NCI-H2196 (cell line): ENCODE measurements at regions not wholly inside any gene's neighbourhood (a gene's known extent, or its start where the extent isn't known, plus 50 kb on each side); places are given as distances from the start of the nearest gene placed in this dataset.
A peak's percentile ranks its signal among the peaks of the same experiment; 100 is the strongest.
"Not testable (repeated sequence)": the region's sequence is repeated elsewhere in the genome, so short reads cannot be mapped to it uniquely, and the experiment has no call there.

Experiments
- DNase-seq: peaks from one replicate; lab custom pipeline; 2025; ENCODE audit not compliant: unreplicated experiment; lab: John Stamatoyannopoulos, UW

DNA sequence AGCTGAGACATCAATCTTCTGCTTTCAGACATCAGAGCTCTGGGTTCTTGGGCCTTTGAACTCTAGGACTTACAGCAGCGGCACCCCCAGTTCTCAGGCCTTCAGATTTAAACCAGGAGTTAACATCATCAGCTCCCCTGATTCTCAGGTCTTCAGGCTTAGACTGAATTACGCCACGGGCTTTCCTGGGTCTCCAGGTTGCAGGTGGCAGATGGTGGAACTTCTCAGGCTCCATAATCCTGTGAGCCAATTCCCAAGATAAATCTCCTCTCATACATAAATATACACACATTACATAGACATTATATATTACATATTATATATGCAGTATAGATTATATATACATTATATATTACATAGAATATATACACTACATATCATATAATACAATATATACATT lies 408.9 kb upstream of the AUTS2 start:
- DNase-seq, result no peak

DNA sequence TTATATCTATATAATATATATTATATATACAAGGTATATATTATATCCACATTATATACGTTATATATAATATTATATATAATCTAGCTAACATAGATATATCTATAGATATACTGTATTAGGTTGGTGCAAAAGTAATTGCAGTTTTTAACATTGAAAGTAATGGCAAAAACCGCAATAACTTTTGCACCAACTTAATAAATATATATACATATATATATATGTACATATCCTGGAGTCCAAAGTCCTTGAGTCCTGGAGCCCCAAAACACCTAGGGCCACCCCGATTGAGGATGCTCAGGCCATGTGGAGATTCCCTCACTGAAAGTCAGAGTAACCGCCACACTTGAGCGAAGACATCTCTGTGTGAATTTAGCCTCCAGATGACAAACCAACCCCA lies 408.2 kb upstream of the AUTS2 start:
- no peak for DNase-seq

DNA sequence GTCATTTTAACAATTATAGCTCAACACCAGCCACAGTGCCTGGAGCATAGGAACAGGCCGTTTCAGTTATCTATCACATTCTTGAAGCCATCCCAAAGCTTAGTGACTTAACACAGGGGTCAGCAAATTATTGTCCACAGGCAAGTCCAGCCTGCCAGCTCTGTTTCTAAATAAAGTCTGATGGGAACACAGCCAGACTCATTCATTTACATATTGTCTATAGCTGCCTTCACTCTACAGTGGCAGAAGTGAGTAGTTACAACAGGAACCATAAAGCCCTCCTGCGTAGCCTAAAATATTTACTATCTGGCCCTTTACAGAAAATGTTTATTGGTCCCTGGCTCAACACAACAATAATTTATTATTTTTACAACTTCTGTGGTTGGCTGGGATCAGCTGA lies 407.5 kb upstream of the AUTS2 start:
- no peak for DNase-seq

DNA sequence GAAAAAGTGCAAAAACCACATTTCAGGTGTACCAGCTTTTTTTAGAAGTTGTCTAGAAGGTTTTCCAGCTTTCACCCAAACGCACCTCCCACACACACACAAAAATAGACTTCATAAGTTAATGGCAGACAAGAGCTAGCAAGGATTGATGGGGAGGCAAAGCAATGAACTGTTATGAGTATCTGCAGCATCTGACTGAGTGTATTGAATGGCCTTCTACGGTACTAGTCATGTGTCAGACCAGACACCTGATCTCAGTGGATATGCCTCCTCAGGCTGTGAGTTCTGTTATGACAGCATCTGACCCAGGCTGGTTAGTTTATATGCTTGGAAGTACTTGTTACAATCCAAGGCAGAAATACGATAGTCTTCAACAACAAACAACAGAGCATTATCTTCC lies 406.1 kb upstream of the AUTS2 start:
- DNase-seq, result peak; percentile 35

DNA sequence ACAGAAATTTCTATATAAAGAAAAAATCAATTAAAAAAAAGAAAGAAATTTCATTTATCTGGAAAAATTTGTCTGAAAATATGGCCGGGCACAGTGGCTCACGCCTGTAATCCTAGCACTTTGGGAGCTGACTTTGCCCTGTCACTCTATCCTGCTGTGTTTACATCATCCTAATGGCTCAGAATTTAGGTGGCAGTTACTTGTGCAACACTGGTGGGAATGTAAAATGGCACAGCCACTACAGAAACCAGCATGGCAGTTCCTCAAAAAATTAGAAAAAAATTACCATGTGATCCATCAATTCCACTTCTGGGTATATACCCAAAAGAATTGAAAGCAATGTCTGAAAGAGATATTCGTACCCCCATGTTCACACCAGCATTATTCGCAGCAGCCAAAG lies 405.2 kb upstream of the AUTS2 start:
- DNase-seq, result no peak

DNA sequence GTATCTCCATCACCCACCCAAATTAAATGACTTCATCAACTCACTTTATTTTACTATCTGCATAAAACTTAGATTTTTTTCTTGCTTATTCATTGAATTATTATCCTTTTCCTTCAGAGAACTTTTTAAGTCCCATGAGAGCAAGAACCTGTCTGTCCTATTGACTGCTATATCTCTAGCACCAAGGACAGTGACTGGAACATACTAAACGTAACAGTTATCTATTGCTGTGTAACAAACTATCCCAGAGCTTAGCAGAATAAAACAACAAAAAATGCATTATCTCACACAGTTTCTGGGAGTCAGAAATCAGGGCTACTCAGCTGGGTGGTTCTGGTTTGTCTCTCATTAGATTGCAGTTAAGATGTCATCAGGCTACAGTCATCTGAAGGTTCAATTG lies 401.7 kb upstream of the AUTS2 start:
- no peak for DNase-seq

DNA sequence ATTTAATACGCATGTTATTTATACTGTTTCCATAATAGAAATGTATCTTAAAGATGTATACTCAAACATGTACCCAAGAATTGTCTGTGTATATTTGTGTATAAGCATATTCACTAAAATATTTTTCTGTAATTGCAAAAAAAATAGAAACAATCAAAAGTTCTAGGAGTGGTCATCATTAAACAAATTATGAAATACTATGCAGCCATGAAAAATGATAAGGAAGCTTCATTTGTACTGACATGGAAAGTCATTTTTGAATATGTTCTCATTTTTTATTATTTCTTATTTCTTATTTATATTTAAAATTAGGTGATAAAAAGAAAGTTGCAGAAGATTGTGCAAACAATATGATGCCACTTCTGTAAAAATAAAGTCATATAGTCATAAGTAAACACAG lies 400.0 kb upstream of the AUTS2 start:
- DNase-seq, result no peak

DNA sequence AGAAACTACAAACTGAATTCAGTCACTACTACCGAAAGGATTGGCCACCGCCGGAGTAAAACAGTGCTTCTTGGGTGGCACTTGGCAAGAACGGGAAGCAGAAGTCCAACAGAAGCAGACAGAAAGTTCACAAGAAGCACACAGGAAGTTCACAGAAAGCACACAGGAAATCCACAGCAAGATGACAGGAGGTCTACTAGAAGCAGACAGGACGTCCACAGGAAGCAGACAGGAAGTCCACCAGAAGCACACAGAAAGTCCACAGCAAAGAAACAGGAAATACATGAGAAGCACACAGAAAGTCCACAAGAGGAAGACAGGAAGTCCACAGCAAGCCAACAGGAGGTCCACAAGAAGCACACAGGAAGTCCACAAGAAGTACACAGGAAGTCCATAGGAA lies 399.2 kb upstream of the AUTS2 start:
- no peak for DNase-seq

DNA sequence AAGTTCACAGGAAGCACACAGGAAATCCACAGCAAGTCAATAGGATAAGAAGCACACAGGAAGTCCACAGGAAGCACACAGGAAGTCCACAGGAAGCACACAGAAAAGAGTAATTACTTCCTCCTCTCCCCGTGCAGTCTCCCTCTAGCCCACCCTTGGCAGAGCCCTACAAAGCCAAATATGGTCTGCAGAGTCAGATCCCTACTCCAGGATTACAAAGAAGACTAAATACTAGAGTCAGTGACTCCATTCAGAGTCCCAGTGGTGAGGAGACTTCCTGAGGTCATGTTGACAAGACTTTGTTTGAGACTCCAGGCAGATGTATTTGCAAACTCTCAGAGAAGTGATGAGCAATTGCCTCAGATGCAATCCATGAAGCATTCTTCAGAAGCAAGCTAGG lies 398.6 kb upstream of the AUTS2 start:
- no peak for DNase-seq

DNA sequence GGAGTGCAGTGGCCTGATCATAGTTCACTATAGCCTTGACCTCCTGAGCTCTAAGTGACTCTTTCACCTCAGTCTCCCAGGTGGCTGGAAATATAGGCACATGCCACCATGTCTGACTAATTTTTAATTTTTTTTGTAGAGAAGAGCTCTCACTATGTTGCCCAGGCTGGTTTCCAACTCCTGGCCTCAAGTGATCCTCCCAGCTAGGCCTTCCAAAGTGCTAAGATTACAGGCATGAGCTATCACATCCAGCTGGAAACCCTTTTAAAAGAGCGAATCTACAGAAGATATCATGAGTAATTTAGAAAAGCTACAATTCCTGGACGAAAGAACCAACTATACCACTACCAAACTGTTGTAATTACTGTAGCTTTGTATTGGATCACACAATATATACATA lies 394.4 kb upstream of the AUTS2 start:
- no peak for DNase-seq

DNA sequence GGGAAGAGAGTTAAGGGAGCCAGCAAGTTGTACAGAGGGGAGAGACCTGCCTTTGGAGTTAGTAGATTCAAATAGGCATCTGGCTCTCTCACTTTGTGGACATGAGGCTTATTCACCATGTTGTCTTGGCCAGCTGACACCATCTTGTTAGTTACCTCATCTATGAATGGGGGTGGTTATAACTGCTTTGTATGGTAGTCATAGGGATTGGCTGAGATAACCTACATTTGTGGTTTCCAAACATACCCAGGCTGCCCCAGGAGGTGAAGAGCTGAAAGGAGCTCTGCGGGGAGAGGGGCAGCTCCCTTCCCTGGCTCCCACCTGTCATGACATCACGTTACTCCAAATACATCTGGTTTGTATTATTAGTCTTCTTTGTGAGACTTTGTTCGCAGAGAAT lies 393.3 kb upstream of the AUTS2 start:
- DNase-seq, result no peak

DNA sequence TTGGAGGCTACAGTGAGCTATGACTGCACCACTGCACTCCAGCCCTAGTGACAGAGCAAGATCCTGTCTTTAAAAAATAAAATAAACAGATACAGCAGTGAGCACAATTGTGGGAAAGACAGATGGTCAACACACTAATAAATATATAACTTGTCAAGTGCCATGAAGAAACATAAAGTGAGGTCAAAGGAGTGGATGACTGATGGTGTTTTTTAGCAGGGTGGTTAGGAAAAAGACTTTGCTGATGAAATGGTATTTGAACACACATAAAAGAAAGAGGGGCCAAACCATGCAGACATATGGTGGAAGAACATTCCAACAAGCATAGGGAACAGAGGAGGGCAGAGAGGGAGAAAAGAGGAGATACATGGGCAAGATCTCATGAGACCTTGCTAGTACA lies 392.7 kb upstream of the AUTS2 start:
- no peak for DNase-seq

DNA sequence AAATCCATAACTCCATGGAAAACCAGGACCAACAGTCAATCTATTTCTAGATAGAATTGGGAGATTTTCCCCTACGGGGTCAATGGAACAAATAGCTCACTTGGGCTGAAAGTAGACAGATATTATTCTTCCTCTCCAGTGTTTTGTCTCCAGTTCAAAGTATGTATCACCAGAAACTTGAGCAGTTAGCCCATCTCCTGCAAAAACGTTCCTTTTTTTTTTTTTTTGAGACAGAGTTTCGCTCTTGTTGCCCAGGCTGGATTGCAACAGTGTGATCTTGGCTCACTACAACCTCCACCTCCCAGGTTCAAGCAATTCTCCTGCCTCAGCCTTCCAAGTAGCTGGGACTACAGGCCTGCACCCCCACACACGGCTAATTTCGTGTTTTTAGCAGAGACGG lies 390.0 kb upstream of the AUTS2 start:
- no peak for DNase-seq

DNA sequence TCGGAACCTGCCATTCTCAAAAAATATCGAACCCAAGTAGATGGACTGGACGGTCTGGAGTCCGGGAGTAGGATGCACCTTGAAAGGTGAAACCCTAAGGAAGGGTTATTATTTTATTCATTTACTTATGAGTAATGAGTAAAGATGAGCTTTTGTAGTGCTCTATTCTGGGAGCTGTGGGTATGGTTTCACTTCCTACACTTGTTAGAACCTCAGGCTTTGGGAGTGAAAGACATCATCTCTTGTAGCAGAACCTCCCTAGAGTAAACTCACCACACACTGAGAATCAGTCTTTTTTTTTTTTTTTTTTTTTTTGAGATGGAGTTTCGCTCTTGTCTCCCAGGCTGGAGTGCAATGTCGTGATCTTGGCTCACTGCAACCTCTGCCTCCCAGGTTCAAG lies 389.4 kb upstream of the AUTS2 start:
- DNase-seq, result no peak

DNA sequence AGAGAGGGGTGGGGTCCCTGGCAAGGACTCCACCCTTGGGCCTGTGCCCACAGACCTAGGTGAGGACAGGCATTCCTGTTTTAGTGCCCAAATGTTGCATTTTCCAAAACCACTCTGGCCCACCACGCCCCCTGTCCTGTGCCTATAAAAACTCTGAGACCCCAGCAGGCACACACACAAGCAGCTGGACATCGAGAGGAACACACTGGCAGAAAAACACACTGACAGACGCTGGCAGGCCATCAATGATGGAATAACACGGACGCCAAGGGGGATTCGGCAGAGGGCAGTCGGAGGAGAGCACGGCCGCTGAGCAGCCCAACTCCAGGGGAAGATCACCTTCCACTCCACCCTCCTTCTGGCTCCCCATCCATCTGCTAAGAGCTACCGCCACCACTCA lies 386.9 kb upstream of the AUTS2 start:
- no peak for DNase-seq

DNA sequence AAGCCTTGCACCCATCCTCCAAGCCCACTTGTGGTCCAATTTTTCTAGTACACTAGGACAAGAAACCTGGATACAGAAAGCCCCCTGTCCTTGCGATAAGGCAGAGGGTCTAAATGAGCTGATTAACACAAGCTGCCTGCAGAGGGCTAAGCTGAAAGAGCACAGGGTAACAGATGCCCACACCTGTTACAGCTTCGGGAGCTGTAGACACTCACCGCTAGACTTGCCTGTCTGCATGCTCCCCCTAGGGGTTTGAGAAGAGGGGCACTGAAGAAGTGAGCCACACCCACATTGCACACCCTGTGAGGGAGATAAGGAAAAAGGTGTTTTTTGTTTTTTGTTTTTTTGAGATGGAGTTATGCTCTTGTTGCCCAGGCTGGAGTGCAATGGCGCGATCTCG lies 386.5 kb upstream of the AUTS2 start:
- DNase-seq, result no peak

DNA sequence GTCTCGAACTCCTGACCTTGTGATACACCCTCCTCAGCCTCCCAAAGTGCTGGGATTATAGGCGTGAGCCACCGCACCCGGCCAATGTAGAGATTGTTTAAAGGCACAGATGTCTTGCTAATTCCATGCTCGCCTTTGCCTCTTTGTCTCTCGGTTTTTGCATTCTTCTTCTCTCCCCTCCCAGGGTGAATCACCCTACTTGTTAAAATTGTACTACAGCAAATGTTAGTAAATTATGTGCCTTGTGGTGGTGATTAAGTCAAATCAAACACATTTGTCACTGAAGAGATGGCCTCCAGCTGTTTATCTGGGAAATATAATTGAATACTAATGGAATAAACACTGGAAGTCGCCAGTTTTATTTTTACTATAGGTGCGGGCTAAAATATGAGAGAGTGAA lies 384.4 kb upstream of the AUTS2 start:
- DNase-seq, result no peak

DNA sequence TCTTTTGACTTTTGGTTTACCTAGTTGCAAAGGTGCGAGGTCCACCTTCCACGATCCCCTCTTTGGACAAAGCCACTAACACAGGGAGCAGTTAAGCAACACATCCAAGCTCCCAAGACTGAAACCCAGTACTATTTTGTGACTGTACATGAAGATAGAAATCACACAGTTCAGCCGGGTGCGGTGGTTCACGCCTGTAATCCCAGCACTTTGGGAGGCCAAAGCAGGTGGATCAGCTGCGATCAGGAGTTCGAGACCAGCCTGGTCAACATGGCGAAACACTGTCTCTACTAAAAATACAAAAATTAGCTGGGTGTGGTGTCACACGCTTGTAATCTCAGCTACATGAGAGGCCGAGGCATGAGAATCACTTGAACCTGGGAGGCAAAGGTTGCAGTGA lies 382.8 kb upstream of the AUTS2 start:
- not testable (repeated sequence) for DNase-seq

DNA sequence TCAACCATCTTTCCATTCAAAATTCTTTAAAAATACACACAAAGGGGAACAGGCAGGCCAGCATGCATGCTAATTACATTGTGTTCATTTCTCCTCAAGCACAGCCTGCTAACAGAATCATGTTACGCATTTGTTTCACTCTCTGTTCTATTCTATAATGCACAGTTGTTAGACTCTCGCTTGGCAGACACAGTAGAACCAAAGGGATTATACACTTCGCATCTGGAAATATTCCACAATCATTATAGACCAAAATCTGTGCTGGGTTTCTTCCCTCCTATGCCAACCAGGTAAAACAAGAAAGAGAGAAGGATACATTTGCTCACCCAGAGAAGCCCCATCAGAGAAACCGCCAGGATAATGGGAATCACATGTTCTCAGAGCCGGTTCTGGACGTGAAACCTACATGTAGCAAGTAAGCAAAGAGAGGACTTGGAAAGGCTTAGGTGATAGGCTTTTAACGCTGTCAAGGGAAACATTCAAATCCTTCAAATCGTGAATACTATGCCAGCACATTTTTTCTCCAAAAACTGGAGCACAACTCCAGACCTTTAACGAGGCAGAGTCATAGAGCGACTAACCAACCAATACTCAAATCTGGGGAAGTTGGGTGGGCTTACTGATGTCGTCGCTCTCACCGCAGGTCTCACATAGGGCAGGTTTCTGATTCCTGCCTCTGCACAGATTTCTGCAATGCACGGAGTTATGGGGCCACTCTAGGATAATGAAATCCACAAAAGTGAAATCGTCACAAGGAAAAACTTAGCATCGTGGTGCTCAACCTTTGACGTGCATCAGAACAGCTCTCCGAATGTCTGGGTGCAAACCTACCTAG lies 380.5 kb upstream of the AUTS2 start:
- no peak for DNase-seq

DNA sequence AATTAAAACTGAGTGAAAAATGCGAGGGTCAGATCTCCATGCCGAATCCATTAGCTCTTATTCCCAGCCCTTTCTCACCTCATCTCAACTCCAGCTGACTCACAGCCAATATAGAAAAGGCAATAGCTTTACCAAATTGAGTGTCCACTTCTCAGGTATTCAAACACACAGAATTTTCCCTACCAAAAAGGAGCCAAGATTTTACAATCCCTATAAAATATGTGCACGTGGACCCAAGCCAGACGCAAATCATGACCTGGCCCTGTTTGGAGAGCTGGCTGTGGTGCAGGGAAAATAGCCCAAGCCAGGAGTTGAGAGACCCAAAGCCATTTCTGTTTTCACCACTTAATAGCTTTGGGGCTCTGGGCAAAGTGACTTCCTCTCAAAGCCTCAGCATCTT lies 379.7 kb upstream of the AUTS2 start:
- DNase-seq, result no peak

DNA sequence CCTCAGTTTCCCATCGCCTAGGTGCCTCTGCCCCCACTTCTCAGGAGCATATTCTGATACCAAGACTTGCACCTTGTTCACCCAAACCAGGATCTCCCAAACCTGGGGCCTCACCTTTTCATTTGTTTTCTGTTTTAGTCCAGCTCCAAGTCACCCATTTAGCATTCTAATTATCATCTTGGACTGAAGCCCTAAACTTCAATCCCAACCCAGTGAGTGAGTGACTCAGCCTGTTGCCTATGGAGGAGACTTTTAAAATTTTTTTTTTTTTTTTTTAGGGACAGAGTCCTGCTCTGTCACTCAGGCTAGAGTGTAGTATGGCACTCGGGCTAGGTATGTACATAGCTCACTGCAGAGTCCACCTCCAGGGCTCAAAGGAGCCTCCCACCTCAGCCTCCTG lies 378.9 kb upstream of the AUTS2 start:
- DNase-seq, result no peak

DNA sequence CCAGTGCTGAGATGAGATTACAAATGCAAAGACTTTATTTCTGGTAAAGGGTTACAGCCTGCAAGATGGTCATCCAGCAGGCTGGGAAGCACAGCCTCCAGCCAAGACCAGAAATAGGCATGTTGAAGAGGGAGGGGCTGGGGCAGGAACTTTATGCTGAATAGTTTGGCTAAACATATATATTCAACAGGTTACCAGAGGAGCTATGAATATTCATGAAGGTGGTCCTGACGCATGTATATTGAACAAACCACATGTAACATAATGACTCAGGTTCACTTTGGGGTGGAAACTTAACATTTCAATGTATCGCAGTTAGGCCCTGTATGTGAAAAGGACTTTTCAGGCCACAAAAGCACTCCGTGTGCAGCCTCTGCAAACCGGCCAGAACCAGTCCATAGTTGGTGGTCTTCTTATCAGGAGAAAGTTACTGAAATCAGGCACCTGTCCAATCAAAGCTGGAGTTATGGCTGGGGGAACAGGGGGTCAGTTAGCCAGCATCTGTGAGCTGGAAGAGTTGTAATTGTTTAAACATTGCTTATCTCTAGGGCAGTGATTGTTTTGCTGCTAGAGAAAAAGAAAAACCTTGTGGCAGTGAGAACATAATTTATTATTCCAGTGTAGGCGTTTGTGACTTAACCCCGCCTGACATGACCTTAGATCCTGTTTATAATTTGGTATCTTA lies 372.9 kb upstream of the AUTS2 start:
- no peak for DNase-seq
